ENCODE measurements at regions not wholly inside any gene's neighbourhood (a gene's known extent, or its start where the extent isn't known, plus 50 kb on each side); places are given as distances from the start of the nearest gene placed in this dataset.

GRCh38 chr3:163809540-163809993 lies 1268.7 kb downstream of the SI start:
- no peak for TF ChIP-seq SETDB1 (IDR thresholded peaks at IDR 0.05; ENCODE audit: insufficient read length, low read length)
- no peak for TF ChIP-seq ZNF133 (tag by site-specific recombination; IDR thresholded peaks at IDR 0.05)
- TF ChIP-seq ZNF24 (tag by site-specific recombination; IDR thresholded peaks at IDR 0.05): no peak
- no peak for TF ChIP-seq KLF7 (tag by site-specific recombination; IDR thresholded peaks at IDR 0.05; ENCODE audit: borderline replicate concordance)
- TF ChIP-seq CTCF (tag by site-specific recombination; IDR thresholded peaks at IDR 0.05): no peak
- TF ChIP-seq PRDM4 (tag by site-specific recombination; IDR thresholded peaks at IDR 0.05): no peak
- no peak for TF ChIP-seq ZNF645 (tag by site-specific recombination; IDR thresholded peaks at IDR 0.05)
- no peak for TF ChIP-seq ZNF274 (IDR thresholded peaks at IDR 0.05; ENCODE audit: low read length)
- TF ChIP-seq ZNF274 (tag by site-specific recombination; IDR thresholded peaks at IDR 0.05; ENCODE audit: borderline replicate concordance): no peak

Measured in HEK293 (cell line).